GM18511 (cell line): ENCODE measurements at regions not wholly inside any gene's neighbourhood (a gene's known extent, or its start where the extent isn't known, plus 50 kb on each side); places are given as distances from the start of the nearest gene placed in this dataset.

Experiments used
- ATAC-seq: cut with Tn5 transposase; IDR thresholded peaks from one replicate; pipeline ENCODE4 v1.9.1; 2021; ENCODE audit warnings: mild to moderate bottlenecking, moderate library complexity; ENCODE audit not compliant: unreplicated experiment

- ATAC-seq = no peak
Measured at GRCh38 chr10:36256948-36257356, 614.9 kb upstream of the FZD8 start.

DNA sequence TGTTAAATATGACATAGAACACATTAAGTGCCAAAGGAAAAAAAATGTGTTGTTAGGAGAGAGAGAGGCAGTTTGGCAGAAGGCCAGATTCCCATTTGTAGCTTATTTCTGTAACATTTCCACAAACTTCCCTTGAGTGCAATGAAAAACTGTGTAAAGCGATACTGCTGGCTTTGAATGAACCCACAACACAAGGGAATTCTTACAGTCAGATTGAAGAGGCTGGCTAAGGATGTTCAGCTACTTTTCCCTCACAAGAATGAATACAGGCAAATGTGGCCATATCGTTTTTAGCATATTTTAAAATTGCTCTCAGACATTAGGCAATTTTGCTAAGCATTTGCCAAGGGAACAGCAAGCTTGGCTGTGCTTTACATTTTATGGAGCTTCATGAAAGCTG, 614.1 kb upstream of the FZD8 start:
- no peak for ATAC-seq

DNA sequence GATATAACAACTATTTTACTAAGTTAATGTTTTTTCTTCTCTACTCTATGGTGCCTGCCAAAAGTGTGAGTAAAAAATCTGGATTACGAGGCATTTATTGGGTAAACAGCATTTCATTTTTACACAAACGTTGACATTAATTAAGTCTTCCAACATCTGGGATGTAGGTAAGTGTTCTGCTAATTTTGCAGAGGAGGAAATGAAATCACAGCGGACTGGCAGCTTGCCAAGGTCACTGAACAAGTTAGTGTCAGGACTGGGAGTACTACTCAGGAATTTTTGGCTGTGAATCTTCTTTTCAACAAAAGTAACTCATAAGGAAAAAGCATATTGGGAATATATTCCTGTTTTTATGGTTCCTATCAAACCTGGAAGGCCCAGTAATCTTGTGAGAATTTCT, 612.1 kb upstream of the FZD8 start:
- no peak for ATAC-seq

DNA sequence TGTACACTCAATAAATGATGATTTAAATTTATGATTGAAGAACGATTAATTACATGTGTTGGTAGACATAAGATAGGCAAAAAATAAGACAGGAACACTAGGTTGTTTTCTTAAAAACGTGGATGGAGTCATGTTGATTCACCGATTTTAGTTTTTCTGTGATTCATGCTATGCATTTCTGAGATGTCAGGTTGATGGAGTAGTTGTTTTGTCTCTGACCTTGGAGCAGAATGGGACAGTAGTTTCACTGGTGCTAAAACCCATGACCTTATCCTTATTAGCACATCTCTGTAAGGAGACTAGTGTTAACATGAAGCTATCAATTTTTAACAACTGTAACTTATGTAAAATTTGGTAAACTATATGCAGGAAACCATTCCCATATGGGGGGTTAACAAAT, 611.6 kb upstream of the FZD8 start:
- ATAC-seq = no peak

- ATAC-seq = no peak
Measured at GRCh38 chr10:36251068-36251467, 609.0 kb upstream of the FZD8 start.

DNA sequence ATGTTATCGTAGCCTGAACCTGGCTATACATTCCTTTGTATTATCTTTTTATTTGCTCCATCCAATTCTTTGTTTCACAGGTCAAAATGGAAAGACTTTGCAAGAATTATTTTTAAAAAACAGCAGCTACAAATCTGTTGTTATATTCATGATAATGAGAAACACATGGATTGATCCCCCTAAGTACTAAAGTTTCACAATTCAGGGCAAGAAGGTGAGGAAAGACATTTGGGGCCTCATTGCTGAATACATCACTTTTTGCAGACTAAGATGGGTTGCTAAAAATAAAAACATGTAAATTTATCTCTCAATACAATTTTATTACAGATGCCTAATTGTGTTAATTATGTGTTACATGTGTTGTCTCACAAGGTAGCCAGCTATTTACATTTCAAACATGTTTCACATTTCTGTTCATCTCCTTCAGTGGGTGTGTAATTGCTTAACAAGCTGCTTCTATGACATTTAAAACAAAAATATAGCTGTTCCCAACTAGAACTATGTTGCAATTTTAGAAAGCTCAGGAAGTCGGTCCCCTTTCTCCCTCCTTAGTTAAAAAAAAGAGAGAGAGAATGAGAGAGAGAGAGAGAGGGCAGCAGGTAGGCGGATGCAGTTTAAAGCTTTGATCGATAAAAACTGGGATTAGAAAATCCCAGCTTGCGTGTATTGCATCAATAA, 606.3 kb upstream of the FZD8 start:
- ATAC-seq = no peak

GRCh38 chr10:36247478-36247877, 605.4 kb upstream of the FZD8 start:
- ATAC-seq = no peak

- no peak for ATAC-seq
Measured at GRCh38 chr10:36236931-36237330, 594.8 kb upstream of the FZD8 start.

DNA sequence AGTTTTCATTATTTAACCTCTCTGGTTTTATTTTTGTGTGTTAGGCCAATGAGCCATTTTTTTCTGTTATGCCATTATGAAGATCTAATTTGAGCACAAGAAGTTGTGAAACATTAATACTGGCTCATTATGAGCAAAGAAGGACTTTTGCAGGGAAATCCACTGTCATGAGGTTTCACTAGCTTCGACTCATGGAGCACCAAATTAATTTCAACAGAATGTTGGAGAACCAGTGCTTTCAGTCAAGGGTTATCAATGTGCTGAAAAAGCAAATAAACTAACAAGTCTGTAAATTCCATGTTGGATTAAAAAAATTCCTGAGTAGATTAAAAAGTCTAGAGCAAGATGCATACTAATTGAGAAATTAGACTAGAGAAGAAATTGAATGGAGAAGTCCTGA, 594.2 kb upstream of the FZD8 start:
- no peak for ATAC-seq

GRCh38 chr10:36232935-36233334, 590.8 kb upstream of the FZD8 start:
- ATAC-seq = no peak

- no peak for ATAC-seq
Measured at GRCh38 chr10:36224431-36224985, 582.4 kb upstream of the FZD8 start.

- ATAC-seq = no peak
Measured at GRCh38 chr10:36221101-36221500, 579.0 kb upstream of the FZD8 start.

DNA sequence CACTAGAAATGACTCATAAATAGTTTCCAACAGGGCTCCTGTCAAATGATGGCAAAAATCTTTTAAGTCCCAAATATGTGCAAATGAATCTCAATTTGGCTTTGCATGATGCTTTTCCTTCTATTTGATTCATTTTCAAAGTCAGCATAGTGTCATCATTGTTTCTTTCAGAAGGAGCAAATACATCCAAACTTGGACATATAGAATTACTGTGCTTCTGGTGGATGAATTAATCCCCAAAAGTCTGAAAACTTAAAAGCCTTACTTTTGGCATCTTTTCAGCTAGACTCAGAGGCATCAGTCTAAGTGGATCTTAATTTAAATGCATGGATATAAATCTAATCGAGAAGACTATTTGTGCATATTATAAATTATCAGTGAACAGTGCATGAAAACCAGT, 578.1 kb upstream of the FZD8 start:
- ATAC-seq = no peak

GRCh38 chr10:36211856-36212255, 569.8 kb upstream of the FZD8 start:
- ATAC-seq = no peak

DNA sequence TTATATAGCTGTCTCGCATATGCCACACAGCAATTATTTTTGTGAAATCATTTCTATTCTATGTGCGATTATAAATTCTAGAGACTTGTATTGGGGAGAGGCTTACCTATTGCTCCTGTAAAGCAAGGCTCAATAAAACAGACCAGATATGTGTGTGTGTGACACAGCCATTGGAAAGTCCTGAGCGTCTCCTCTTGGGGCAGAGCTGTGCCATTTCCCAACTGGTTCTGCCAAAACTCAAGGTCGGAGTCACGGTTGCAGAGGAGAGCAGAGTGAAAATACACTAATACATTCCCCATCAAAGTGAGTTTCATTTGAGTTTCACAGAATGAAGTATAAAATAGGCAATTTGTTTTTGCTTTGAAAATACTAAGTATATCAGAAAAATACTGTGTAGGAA, 567.4 kb upstream of the FZD8 start:
- ATAC-seq = no peak

DNA sequence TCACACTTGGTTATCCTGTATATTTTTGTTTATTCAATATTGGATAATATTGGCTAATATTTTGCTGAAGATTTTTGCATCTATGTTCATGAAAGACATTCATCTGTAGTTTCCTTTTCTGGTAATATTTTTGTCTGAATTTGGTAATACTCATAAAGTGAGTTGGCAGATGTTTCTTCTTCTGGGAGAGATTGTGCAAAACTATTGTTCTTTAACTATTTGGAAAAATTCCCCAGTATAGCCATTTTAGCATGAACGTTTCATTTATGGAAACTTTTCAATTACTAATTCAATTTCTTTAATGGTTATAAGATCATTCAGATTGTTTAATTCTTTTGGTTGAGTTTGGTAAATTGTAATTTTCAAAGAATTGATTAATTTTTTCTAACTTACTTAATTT, 560.8 kb upstream of the FZD8 start:
- no peak for ATAC-seq

- no peak for ATAC-seq
Measured at GRCh38 chr10:36200577-36200976, 558.5 kb upstream of the FZD8 start.

DNA sequence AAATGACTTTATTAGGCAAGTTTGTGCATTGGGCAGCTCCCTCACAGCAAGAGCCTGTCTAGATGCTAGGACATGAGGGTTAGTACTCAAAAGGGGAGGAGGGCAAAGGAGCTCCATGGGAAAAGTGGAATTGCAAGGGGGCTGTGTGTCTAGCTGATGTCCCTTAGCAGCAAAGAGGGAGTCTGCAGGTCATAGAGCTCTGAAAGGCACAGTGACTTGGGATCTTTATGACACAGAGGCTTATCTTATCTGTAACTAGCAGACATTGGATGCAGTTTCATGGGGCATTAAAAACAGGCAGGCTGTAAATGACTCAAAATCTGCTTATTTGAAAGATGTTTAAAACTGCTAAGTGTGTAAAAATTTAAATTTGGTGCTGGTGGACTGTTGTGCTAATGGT, 556.2 kb upstream of the FZD8 start:
- no peak for ATAC-seq

- ATAC-seq = no peak
Measured at GRCh38 chr10:36195364-36195763, 553.3 kb upstream of the FZD8 start.

- ATAC-seq = no peak
Measured at GRCh38 chr10:36194276-36194675, 552.2 kb upstream of the FZD8 start.

GRCh38 chr10:36191009-36191408, 548.9 kb upstream of the FZD8 start:
- no peak for ATAC-seq

GRCh38 chr10:36188461-36188860, 546.4 kb upstream of the FZD8 start:
- no peak for ATAC-seq

DNA sequence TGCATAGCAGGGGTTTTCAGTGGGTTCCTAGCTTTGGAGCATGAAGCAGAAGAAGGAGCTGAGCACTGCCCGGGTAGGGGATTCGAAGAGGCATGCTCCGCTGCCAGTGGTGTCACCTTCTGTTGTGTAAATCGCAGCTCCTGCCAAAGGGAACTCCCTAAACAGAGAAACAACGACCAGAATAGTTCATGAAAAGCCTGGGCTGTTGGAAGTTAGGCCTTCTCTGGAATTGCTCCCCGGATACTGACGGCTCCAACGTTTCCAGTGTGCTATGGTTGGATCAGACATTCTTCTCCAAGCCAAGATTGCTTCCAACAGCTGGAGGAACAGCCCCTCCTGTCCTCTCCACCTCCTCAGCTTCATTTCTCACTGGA, 546.0 kb upstream of the FZD8 start:
- ATAC-seq = no peak
